ENCODE measurements at regions not wholly inside any gene's neighbourhood (a gene's known extent, or its start where the extent isn't known, plus 50 kb on each side); places are given as distances from the start of the nearest gene placed in this dataset.

DNA sequence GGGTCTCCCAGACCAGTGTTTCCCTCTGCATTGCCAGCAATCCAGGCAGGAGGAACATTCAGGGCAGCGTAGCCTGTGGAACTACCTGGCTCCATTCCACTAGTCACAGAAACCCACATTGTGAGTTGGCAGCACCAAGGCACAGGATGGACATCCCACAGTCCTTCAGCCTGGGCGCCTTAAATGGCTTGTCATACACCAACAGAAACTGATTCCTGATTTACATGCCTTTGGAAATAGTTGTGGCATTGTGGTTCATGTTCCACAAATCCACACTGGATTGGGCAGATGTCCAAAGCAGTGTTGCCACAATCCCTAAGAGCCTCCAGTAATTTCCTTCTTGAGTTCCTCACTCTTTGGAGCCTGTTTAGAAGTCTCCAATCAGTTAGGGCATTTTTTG lies 225.6 kb downstream of the BLID start:
- no peak overlapping the region for H3K4me3 ChIP-seq (ENCODE audit: low read depth, low read length)
- TF ChIP-seq, protein P1, sequence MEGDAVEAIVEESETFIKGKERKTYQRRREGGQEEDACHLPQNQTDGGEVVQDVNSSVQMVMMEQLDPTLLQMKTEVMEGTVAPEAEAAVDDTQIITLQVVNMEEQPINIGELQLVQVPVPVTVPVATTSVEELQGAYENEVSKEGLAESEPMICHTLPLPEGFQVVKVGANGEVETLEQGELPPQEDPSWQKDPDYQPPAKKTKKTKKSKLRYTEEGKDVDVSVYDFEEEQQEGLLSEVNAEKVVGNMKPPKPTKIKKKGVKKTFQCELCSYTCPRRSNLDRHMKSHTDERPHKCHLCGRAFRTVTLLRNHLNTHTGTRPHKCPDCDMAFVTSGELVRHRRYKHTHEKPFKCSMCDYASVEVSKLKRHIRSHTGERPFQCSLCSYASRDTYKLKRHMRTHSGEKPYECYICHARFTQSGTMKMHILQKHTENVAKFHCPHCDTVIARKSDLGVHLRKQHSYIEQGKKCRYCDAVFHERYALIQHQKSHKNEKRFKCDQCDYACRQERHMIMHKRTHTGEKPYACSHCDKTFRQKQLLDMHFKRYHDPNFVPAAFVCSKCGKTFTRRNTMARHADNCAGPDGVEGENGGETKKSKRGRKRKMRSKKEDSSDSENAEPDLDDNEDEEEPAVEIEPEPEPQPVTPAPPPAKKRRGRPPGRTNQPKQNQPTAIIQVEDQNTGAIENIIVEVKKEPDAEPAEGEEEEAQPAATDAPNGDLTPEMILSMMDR (IDR thresholded peaks at IDR 0.05; ENCODE audit: insufficient read depth, low read depth, low read length): no peak
- peak; percentile 69 for DNase-seq (ENCODE audit: low read depth)

DNA sequence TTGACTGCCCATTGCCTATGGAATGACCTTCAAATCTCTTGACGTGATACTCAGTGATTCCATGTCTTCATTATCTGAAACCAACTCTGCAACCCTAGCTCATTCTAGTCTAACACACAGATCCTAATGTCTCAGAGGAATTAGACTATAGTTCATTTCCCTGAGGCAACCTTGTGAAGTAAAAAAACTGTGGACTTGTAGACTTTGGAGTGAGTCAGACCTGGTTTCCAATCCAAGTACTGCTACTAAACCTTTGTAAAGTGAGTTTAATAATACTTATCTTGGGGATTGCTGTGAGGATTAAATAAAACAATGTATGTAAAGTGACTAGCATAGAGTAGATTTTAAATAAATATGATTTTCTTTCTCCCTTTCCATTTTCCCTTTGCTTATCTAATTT lies 226.1 kb downstream of the BLID start:
- TF ChIP-seq, protein P1 (IDR thresholded peaks at IDR 0.05; ENCODE audit: insufficient read depth, low read depth, low read length): no peak
- DNase-seq (ENCODE audit: low read depth): peak; percentile 16
- no peak overlapping the region for H3K4me3 ChIP-seq (ENCODE audit: low read depth, low read length)

DNA sequence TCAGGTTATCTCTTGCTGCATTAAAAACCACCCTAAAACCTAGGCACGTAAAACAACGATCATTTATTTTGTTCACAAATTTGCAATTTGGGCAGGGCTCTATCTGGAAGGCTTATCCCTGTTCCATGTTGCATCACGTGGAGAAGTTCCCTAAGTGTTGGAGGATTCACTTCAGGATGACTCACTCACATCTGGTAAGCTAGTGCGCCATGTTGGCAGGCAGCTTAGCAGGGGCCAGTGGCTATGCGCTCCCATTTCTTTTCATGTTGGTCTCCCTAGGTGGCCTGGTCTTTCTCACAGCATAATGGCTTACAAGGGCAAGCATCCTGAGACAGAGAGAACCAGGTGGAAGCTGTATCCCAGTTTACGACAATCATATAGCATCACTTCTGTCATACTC lies 226.8 kb downstream of the BLID start:
- H3K4me3 ChIP-seq (ENCODE audit: low read depth, low read length): no peak overlapping the region
- TF ChIP-seq, protein P1 (IDR thresholded peaks at IDR 0.05; ENCODE audit: insufficient read depth, low read depth, low read length): no peak
- DNase-seq (ENCODE audit: low read depth): peak; percentile 48

DNA sequence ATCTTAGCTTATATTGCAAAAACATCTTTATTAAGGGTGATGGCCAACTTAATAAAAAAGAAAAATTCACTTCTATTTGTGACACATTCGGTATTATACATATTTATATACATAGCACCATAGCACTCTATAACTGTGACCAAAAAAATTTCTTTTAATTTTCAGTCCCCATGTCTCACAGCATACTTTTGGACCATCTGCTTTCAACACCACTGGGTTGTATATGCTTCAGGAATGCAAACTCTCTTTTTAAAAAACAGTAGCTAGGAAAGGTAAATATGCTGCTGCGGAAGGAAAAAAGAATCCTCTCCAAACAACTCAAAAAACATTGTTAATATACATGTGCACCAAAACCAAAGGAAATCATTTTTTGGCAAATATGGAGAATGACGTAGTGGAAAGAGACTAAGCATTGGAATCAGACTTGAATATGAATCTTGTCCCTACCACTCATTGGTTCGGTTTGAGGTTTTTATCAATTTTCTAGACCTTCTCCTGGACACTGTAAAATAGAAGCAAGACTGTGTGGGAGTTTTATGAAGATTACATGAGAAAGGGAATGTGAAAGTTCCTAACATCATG lies 227.9 kb downstream of the BLID start:
- DNase-seq (ENCODE audit: low read depth): no peak
- no peak overlapping the region for H3K4me3 ChIP-seq (ENCODE audit: low read depth, low read length)
- TF ChIP-seq, protein P1 (IDR thresholded peaks at IDR 0.05; ENCODE audit: insufficient read depth, low read depth, low read length): no peak

DNA sequence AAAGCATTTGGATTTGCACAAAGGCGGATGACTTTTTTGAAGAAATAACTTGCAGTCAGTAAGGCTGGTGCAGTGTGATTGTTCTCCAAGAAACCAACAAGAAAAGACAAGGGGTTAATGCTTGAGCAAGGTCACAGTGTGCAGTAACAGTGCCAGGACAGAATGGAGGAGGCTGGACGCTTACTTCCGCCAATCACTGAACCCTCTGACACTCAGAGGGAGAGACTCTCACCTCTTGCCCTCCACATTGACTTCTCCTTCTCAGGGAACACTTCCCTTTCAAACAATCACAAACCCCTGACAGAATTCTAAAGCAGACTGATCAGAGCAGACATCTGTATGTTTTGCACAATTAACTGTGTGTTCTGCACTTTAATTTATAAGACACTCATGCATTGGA lies 228.4 kb downstream of the BLID start:
- no peak overlapping the region for H3K4me3 ChIP-seq (ENCODE audit: low read depth, low read length)
- DNase-seq (ENCODE audit: low read depth): no peak
- TF ChIP-seq, protein P1 (IDR thresholded peaks at IDR 0.05; ENCODE audit: insufficient read depth, low read depth, low read length): no peak

DNA sequence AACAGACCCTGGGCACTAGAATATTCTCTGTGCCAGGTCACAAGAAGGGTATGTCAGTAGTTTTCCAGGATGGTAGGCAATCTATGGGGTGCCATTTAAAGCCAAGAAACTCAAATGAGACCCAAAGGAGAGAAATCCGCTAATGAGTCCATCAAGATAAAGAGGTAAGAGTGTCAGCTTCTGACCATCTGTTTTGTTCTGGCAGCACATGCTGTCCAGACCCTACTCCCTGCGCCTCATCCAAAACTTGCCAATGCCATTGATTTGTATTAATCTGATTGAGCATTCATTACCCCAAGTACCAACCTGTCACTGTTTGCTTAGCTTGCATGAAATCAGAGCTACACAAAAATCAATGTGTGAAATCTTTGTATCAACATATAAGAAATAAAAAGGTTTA lies 229.0 kb downstream of the BLID start:
- DNase-seq (ENCODE audit: low read depth): no peak
- no peak overlapping the region for H3K4me3 ChIP-seq (ENCODE audit: low read depth, low read length)
- TF ChIP-seq, protein P1 (IDR thresholded peaks at IDR 0.05; ENCODE audit: insufficient read depth, low read depth, low read length): no peak
